Thyroid gland (tissue), 4 donors: ENCODE measurements at regions not wholly inside any gene's neighbourhood (a gene's known extent, or its start where the extent isn't known, plus 50 kb on each side); places are given as distances from the start of the nearest gene placed in this dataset.

Source experiments
- DNase-seq, 2 donors: peaks; one replicate each; pipeline ENCODE4 v3.0.0-alpha.2; 2019
- H3K27ac ChIP-seq, 3 donors: fragments of 200-600 bp; sonication (generic); 1 replicate in 2 of 3; 2 replicates in 1 of 3; pipeline ENCODE4 v1.5.1; 2016 to 2019; ENCODE audit warnings: mild to moderate bottlenecking in 1 of 3, moderate library complexity in 1 of 3
- H3K27me3 ChIP-seq: fragments of 200-600 bp; sonication (generic); one replicate; pipeline ENCODE4 v1.5.1; 2019
- H3K36me3 ChIP-seq, 2 donors: fragments of 200-600 bp; sonication (generic); one replicate each; pipeline ENCODE4 v1.5.1; 2016 to 2019
- H3K4me1 ChIP-seq, 2 donors: fragments of 200-600 bp; sonication (generic); one replicate each; pipeline ENCODE4 v1.5.1; 2017 to 2019
- H3K4me3 ChIP-seq, 3 donors: fragments of 200-600 bp; sonication (generic); replicated peaks in 1 of 3; 1 replicate in 2 of 3; 2 replicates in 1 of 3; pipeline ENCODE4 v1.5.1; 2016; ENCODE audit warnings: mild to moderate bottlenecking in 1 of 3
- H3K9me3 ChIP-seq: fragments of 200-600 bp; sonication (generic); one replicate; pipeline ENCODE4 v1.5.1; 2017
- CTCF ChIP-seq, 6 experiments: fragments of 200-600 bp in 3 of 6; fragments of 450-650 bp in 3 of 6; sonication (generic) in 3 of 6; IDR thresholded peaks; one replicate each; pipeline ENCODE4 v1.5.1; 2016 to 2019; ENCODE audit warnings: antibody characterized with exemption in 6 of 6, mild to moderate bottlenecking in 2 of 6, inconsistent platforms in 1 of 6, moderate library complexity in 1 of 6
- POLR2A ChIP-seq, 2 donors: fragments of 450-650 bp; IDR thresholded peaks; one replicate each; pipeline ENCODE4 v1.6.1; 2017; ENCODE audit warnings: antibody characterized with exemption in 2 of 2, mild to moderate bottlenecking in 2 of 2, moderate library complexity in 1 of 2
- WGBS, 2 donors: methylation state at CpG; one replicate each; pipeline ENCODE4 v1.1.5; 2017; 5-methylcytosine and 5-hydroxymethylcytosine counted together
- intact Hi-C: fragments of 100-400 bp; cut with DNase I; formaldehyde crosslinking; loops from one replicate; pipeline ENCODE4 v1.15.1; 2023

GRCh38 chr10:56547163-56547562, 186.1 kb upstream of the ZWINT start:
- Histone ChIP-seq H3K27ac (no peak overlapping the region), H3K27me3 (no peaks in the 10 kb centered on the region), H3K9me3 (no peaks in the 10 kb centered on the region), H3K4me1 (no peaks in the 10 kb centered on the region), H3K4me3 (no peak overlapping the region), H3K36me3 (no peaks in the 10 kb centered on the region)
- 57 to 60% methylated on average over 4 of the region's 4 CpGs for WGBS, 2 donors
- DNase-seq = peak; percentile 1 to 4
- intact Hi-C loops = no loop called here
- TF ChIP-seq POLR2A (IDR thresholded peaks at IDR 0.05) = no peak
- TF ChIP-seq CTCF (IDR thresholded peaks at IDR 0.05) = no peak

- no peak for TF ChIP-seq POLR2A (IDR thresholded peaks at IDR 0.05)
- TF ChIP-seq CTCF (IDR thresholded peaks at IDR 0.05) = no peak
- H3K9me3 ChIP-seq = no peaks in the 10 kb centered on the region
- no peak for DNase-seq
- intact Hi-C loops = no loop called here
- no peak overlapping the region for H3K4me3 ChIP-seq
- H3K27ac ChIP-seq = no peak overlapping the region
- no peaks in the 10 kb centered on the region for H3K36me3 ChIP-seq
- H3K4me1 ChIP-seq = no peaks in the 10 kb centered on the region
- H3K27me3 ChIP-seq = no peaks in the 10 kb centered on the region
- WGBS, 2 donors = 86 to 91% methylated on average over 4 of the region's 4 CpGs
Observed at GRCh38 chr10:56537984-56538383, 176.9 kb upstream of the ZWINT start.

GRCh38 chr10:56522166-56522565, 161.1 kb upstream of the ZWINT start:
- Histone ChIP-seq H3K4me1 (no peaks in the 10 kb centered on the region), H3K4me3 (no peak overlapping the region), H3K27ac (no peak overlapping the region), H3K36me3 (no peaks in the 10 kb centered on the region), H3K27me3 (no peaks in the 10 kb centered on the region), H3K9me3 (no peaks in the 10 kb centered on the region)
- intact Hi-C loops = no loop called here
- DNase-seq = no peak
- TF ChIP-seq POLR2A (IDR thresholded peaks at IDR 0.05) (no peak), CTCF (IDR thresholded peaks at IDR 0.05) (no peak)
- WGBS, 2 donors = 83 to 84% methylated on average over 3 of the region's 3 CpGs

- Histone ChIP-seq H3K9me3 (no peaks in the 10 kb centered on the region), H3K4me1 (no peaks in the 10 kb centered on the region), H3K27ac (no peak overlapping the region), H3K36me3 (no peaks in the 10 kb centered on the region), H3K4me3 (no peak overlapping the region), H3K27me3 (no peaks in the 10 kb centered on the region)
- WGBS, 2 donors = 85 to 93% methylated on average over 3 of the region's 3 CpGs
- no peak for DNase-seq
- intact Hi-C loops = no loop called here
- no peak for TF ChIP-seq CTCF (IDR thresholded peaks at IDR 0.05)
- no peak for TF ChIP-seq POLR2A (IDR thresholded peaks at IDR 0.05)
Observed at GRCh38 chr10:56508562-56508961, 147.5 kb upstream of the ZWINT start.

- Histone ChIP-seq H3K27me3 (no peaks in the 10 kb centered on the region), H3K4me1 (no peaks in the 10 kb centered on the region), H3K4me3 (no peak overlapping the region), H3K36me3 (no peaks in the 10 kb centered on the region), H3K9me3 (no peaks in the 10 kb centered on the region), H3K27ac (no peak overlapping the region)
- WGBS, 2 donors = 84 to 86% methylated on average over 3 of the region's 3 CpGs
- intact Hi-C loops = no loop called here
- no peak for DNase-seq
- TF ChIP-seq POLR2A (IDR thresholded peaks at IDR 0.05) (no peak), CTCF (IDR thresholded peaks at IDR 0.05) (no peak)
Observed at GRCh38 chr10:56507033-56507432, 146.0 kb upstream of the ZWINT start.
